ENCODE measurements at regions not wholly inside any gene's neighbourhood (a gene's known extent, or its start where the extent isn't known, plus 50 kb on each side); places are given as distances from the start of the nearest gene placed in this dataset.

GRCh38 chr21:26655460-26655859 is 82.4 kb upstream of the CYYR1 start:
- TF ChIP-seq, protein P1, sequence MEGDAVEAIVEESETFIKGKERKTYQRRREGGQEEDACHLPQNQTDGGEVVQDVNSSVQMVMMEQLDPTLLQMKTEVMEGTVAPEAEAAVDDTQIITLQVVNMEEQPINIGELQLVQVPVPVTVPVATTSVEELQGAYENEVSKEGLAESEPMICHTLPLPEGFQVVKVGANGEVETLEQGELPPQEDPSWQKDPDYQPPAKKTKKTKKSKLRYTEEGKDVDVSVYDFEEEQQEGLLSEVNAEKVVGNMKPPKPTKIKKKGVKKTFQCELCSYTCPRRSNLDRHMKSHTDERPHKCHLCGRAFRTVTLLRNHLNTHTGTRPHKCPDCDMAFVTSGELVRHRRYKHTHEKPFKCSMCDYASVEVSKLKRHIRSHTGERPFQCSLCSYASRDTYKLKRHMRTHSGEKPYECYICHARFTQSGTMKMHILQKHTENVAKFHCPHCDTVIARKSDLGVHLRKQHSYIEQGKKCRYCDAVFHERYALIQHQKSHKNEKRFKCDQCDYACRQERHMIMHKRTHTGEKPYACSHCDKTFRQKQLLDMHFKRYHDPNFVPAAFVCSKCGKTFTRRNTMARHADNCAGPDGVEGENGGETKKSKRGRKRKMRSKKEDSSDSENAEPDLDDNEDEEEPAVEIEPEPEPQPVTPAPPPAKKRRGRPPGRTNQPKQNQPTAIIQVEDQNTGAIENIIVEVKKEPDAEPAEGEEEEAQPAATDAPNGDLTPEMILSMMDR (IDR thresholded peaks at IDR 0.05; ENCODE audit: borderline replicate concordance, extremely low read depth, low read length, poor library complexity, severe bottlenecking), result no peak
- no peak for TF ChIP-seq EZH2 (IDR thresholded peaks at IDR 0.05; ENCODE audit: borderline replicate concordance, low read depth, low read length, severe bottlenecking)
